A673 (cell line): ENCODE measurements at regions not wholly inside any gene's neighbourhood (a gene's known extent, or its start where the extent isn't known, plus 50 kb on each side); places are given as distances from the start of the nearest gene placed in this dataset.

Experiments
- BruUV-seq: library from RNA; stranded (reverse); fragments of 400-500 nt; replicated peaks from 2 replicates; lab custom pipeline; 2021; lab: Mats Ljungman, UMichigan
- CTCF ChIA-PET: fragments of 300-600 bp; sonication (Branson Sonifier 250); formaldehyde crosslinking; loops from one replicate; lab custom pipeline; 2022; ENCODE audit warnings: antibody characterized with exemption; lab: Charles Lee
- POLR2A ChIA-PET: fragments of 300-600 bp; sonication (Branson Sonifier 250); formaldehyde crosslinking; loops from one replicate; lab custom pipeline; 2022; ENCODE audit warnings: antibody characterized with exemption; ENCODE audit not compliant: low non-redundant PET; lab: Charles Lee
- DNase-seq: peaks from one replicate; pipeline ENCODE4 v3.0.0-alpha.2; 2015; ENCODE audit warnings: low spot score
- H3K27ac ChIP-seq: fragments of 200-600 bp; sonication (generic); 2 replicates; pipeline ENCODE4 v1.5.1; 2016; ENCODE audit warnings: mixed run types, low read depth, mild to moderate bottlenecking, mixed read lengths, antibody characterized with exemption, low read length; ENCODE audit not compliant: poor library complexity, severe bottlenecking
- H3K27me3 ChIP-seq: fragments of 200-600 bp; sonication (generic); replicated peaks from 2 replicates; pipeline ENCODE4 v1.6.1; 2017; ENCODE audit warnings: mixed run types, low read depth, mild to moderate bottlenecking, mixed read lengths, antibody characterized with exemption, low read length; ENCODE audit not compliant: insufficient read depth, poor library complexity
- H3K36me3 ChIP-seq: fragments of 200-600 bp; sonication (generic); 2 replicates; pipeline ENCODE4 v1.6.1; 2016; ENCODE audit warnings: mixed run types, mild to moderate bottlenecking, mixed read lengths, antibody characterized with exemption, low read length; ENCODE audit not compliant: insufficient read depth, poor library complexity, severe bottlenecking
- H3K4me1 ChIP-seq: fragments of 200-600 bp; sonication (generic); 2 replicates; pipeline ENCODE4 v1.6.1; 2017; ENCODE audit warnings: mixed run types, mild to moderate bottlenecking, mixed read lengths, antibody characterized with exemption, low read length; ENCODE audit not compliant: insufficient read depth, poor library complexity, severe bottlenecking
- H3K4me3 ChIP-seq: fragments of 200-600 bp; sonication (generic); 2 replicates; pipeline ENCODE4 v1.5.1; 2016; ENCODE audit warnings: low read depth, mixed run types, mild to moderate bottlenecking, mixed read lengths, low read length; ENCODE audit not compliant: poor library complexity, severe bottlenecking
- H3K9me3 ChIP-seq: fragments of 200-600 bp; sonication (generic); 2 replicates; pipeline ENCODE4 v1.6.1; 2016; ENCODE audit warnings: mixed run types, low read depth, mild to moderate bottlenecking, mixed read lengths, antibody characterized with exemption, low read length; ENCODE audit not compliant: poor library complexity, severe bottlenecking
- CTCF ChIP-seq: fragments of 300-800, 200-600 bp; sonication (generic); conservative IDR thresholded peaks from 2 replicates; pipeline ENCODE4 v1.5.1; 2017; ENCODE audit warnings: low read depth, mild to moderate bottlenecking, antibody characterized with exemption, low read length, moderate library complexity, mixed read lengths
- EZH2 ChIP-seq: fragments of 200-600 bp; sonication (generic); IDR thresholded peaks from 2 replicates; pipeline ENCODE4 v1.6.1; 2017; ENCODE audit warnings: borderline replicate concordance, low read depth, mild to moderate bottlenecking, mixed read lengths, antibody characterized with exemption, low read length; ENCODE audit not compliant: poor library complexity, severe bottlenecking
- intact Hi-C: fragments of 100-400 bp; cut with micrococcal nuclease; formaldehyde crosslinking; loops from one replicate; pipeline ENCODE4 v1.10.0; 2022; ENCODE audit not compliant: unreplicated experiment

DNA sequence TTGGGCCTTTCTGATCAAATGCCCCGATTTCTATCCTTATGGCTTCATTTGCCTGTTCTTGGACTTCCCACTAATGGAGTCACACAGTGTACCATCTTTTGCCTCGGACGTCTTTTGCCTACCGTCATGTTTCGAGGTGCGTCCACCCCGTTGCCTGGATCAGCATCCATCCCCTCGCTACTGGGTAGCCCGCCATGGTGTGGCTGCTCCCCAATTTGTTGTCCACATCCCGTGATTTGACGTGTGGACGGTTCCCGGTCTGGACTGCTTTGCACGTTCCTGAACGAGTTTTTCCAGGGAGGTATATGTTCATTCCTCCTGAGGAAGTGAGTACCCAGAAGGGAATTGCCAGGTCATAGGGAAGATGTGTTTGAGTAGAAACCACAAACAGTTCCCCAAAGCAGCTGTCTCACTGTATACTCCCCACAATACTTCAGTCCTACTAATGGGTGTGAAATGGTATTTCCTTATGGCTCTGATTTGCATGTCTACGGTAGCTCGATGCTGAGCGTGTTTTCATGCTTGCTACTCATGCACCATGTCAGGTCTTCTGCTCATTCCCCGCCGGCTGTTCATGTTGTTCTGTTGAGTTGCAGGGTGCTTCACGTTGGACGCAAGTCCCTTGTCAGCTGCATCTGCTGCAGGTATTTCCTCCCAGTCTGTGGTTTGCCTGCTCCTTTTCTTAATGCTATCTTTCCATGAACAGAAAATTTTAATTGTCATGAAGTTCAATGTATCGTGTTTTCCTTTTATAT, 86.8 kb upstream of the AFDN start:
- no peak for TF ChIP-seq EZH2
- TF ChIP-seq CTCF = no peak
- no peak overlapping the region for H3K27ac ChIP-seq
- no TSS peak for BruUV-seq
- no peak overlapping the region for H3K4me3 ChIP-seq
- CTCF ChIA-PET = no interaction called here
- intact Hi-C loops = no loop called here
- H3K27me3 ChIP-seq = no peaks in the 10 kb centered on the region
- no peaks in the 10 kb centered on the region for H3K4me1 ChIP-seq
- no peaks in the 10 kb centered on the region for H3K9me3 ChIP-seq
- no peak for DNase-seq
- POLR2A ChIA-PET = no interaction called here
- H3K36me3 ChIP-seq = no peaks in the 10 kb centered on the region

- BruUV-seq = no TSS peak
- H3K4me3 ChIP-seq = no peak overlapping the region
- CTCF ChIA-PET = no interaction called here
- H3K27ac ChIP-seq = no peak overlapping the region
- intact Hi-C loops = no loop called here
- TF ChIP-seq EZH2 = no peak
- no peak for TF ChIP-seq CTCF
- no peak for DNase-seq
- no peaks in the 10 kb centered on the region for H3K9me3 ChIP-seq
- H3K4me1 ChIP-seq = no peaks in the 10 kb centered on the region
- H3K36me3 ChIP-seq = no peaks in the 10 kb centered on the region
- no peaks in the 10 kb centered on the region for H3K27me3 ChIP-seq
- POLR2A ChIA-PET = no interaction called here
These were observed 83.9 kb upstream of the AFDN start for GRCh38 chr6:167742719-167743303.

- POLR2A ChIA-PET = no interaction called here
- Histone ChIP-seq H3K9me3 (no peaks in the 10 kb centered on the region), H3K36me3 (no peaks in the 10 kb centered on the region), H3K4me3 (no peak overlapping the region), H3K27ac (no peak overlapping the region), H3K27me3 (no peaks in the 10 kb centered on the region), H3K4me1 (no peaks in the 10 kb centered on the region)
- intact Hi-C loops = no loop called here
- TF ChIP-seq CTCF (no peak), EZH2 (no peak)
- no peak for DNase-seq
- BruUV-seq = no TSS peak
- CTCF ChIA-PET = no interaction called here
These were observed 81.7 kb upstream of the AFDN start for GRCh38 chr6:167744681-167745669.
